K562 (cell line): ENCODE measurements at regions not wholly inside any gene's neighbourhood (a gene's known extent, or its start where the extent isn't known, plus 50 kb on each side); places are given as distances from the start of the nearest gene placed in this dataset.

Experiments used
- ATAC-seq: fragments of 200-7000 bp; cut with Tn5 transposase; 3 replicates; pipeline ENCODE4 v1.9.1; 2020; ENCODE audit warnings: moderate library complexity
- BruUV-seq: library from RNA; stranded (reverse); fragments of 400-500 nt; replicated peaks from 2 replicates; lab custom pipeline; 2021; lab: Mats Ljungman, UMichigan
- CTCF ChIA-PET: fragments of 300-600 bp; formaldehyde crosslinking; extraction: SDS; loops from one replicate; lab custom pipeline; 2021; ENCODE audit warnings: low intra/inter-chr PET ratio; lab: Yijun Ruan, JAX
- POLR2A ChIA-PET: fragments of 300-600, 350-650 bp; sonication (Branson Sonifier 250); formaldehyde crosslinking; extraction: SDS; loops from one replicate; lab custom pipeline; 2021; ENCODE audit warnings: antibody characterized with exemption, inconsistent platforms; lab: Yijun Ruan, JAX
- DNase-seq, 4 experiments: peaks; one replicate each; pipeline versions ENCODE4 v3.0.0 to v3.0.0-alpha.2; 2011 to 2018; ENCODE audit warnings: low spot score in 3 of 4, mixed read lengths in 3 of 4; ENCODE audit errors: extremely low read depth in 1 of 4
- FAIRE-seq: peaks from 2 replicates; lab custom pipeline; 2011; peaks lifted over from hg19 to GRCh38; lab: Jason Lieb, UNC
- H2AFZ ChIP-seq: 2 replicates; pipeline ENCODE4 v1.6.0; 2011; ENCODE audit warnings: low read depth, low read length, control low read depth, inconsistent platforms
- H3K27ac ChIP-seq: fragments of 200-600 bp; 3 replicates; pipeline ENCODE4 v1.8.0; 2011; ENCODE audit warnings: low read depth, mild to moderate bottlenecking, control low read depth, inconsistent platforms, low read length, moderate library complexity, mixed read lengths; ENCODE audit errors: extremely low read depth
- H3K27me3 ChIP-seq, 2 experiments: fragments of 300-600 bp in 1 of 2; 2 replicates in 1 of 2; 3 replicates in 1 of 2; pipeline versions ENCODE4 v1.6.0 to v1.8.0; 2011; ENCODE audit warnings: inconsistent platforms in 2 of 2, low read length in 2 of 2, mild to moderate bottlenecking in 1 of 2, mixed read lengths in 1 of 2, moderate library complexity in 1 of 2; ENCODE audit not compliant: control insufficient read depth in 2 of 2, insufficient read depth in 2 of 2
- H3K36me3 ChIP-seq: fragments of 300-600 bp; 3 replicates; pipeline ENCODE4 v1.8.0; 2011; ENCODE audit warnings: mild to moderate bottlenecking, low read length, inconsistent platforms; ENCODE audit not compliant: control insufficient read depth, insufficient read depth
- H3K4me1 ChIP-seq, 2 experiments: fragments of 200-600 bp in 1 of 2; replicated peaks in 1 of 2; 2 replicates in 1 of 2; 3 replicates in 1 of 2; pipeline versions ENCODE4 v1.5.1 to v1.8.0; 2011; ENCODE audit warnings: inconsistent platforms in 2 of 2, low read length in 2 of 2, mild to moderate bottlenecking in 1 of 2, mixed read lengths in 1 of 2, moderate library complexity in 1 of 2; ENCODE audit not compliant: control insufficient read depth in 2 of 2, insufficient read depth in 2 of 2
- H3K4me2 ChIP-seq: 2 replicates; pipeline ENCODE4 v1.6.1; 2011; ENCODE audit warnings: low read length, control low read depth, inconsistent platforms, mixed read lengths; ENCODE audit not compliant: insufficient read depth
- H3K4me3 ChIP-seq: fragments of 200-600 bp; sonication (generic), shearing (Covaris generic); 2 replicates; pipeline ENCODE4 v1.5.1; 2016; ENCODE audit warnings: control low read depth, inconsistent platforms
- H3K79me2 ChIP-seq: fragments of 200-600 bp; 3 replicates; pipeline ENCODE4 v1.8.0; 2011; ENCODE audit warnings: low read length, inconsistent platforms; ENCODE audit not compliant: control insufficient read depth, insufficient read depth
- H3K9ac ChIP-seq, 2 experiments: 2 replicates each; pipeline versions ENCODE4 v1.6.0 to v1.6.1; 2011; ENCODE audit warnings: low read depth in 2 of 2, low read length in 2 of 2, control low read depth in 1 of 2, inconsistent platforms in 1 of 2, mild to moderate bottlenecking in 1 of 2, mixed read lengths in 1 of 2; ENCODE audit not compliant: insufficient read depth in 1 of 2
- H3K9me1 ChIP-seq: one replicate; pipeline ENCODE4 v1.6.0; 2011; ENCODE audit warnings: inconsistent platforms, mild to moderate bottlenecking, low read length, moderate library complexity; ENCODE audit not compliant: control insufficient read depth, insufficient read depth
- H3K9me3 ChIP-seq: replicated peaks from 2 replicates; pipeline ENCODE4 v1.5.1; 2011; ENCODE audit warnings: low read depth, low read length, inconsistent platforms; ENCODE audit not compliant: control insufficient read depth, insufficient read depth
- H4K20me1 ChIP-seq: replicated peaks from 2 replicates; pipeline ENCODE4 v1.6.1; 2011; ENCODE audit warnings: low read length, inconsistent platforms, mixed read lengths; ENCODE audit not compliant: control insufficient read depth, insufficient read depth
- GATAD2B ChIP-seq: fragments of 450-650 bp; IDR thresholded peaks from 2 replicates; pipeline ENCODE4 v1.6.1; 2017; ENCODE audit warnings: mild to moderate bottlenecking, borderline replicate concordance
- HBP1 ChIP-seq: fragments of 450-650 bp; formaldehyde crosslinking; IDR thresholded peaks from 2 replicates; pipeline ENCODE4 v1.4.0; 2022; ENCODE audit warnings: missing genetic modification characterization
- LCOR ChIP-seq: sonication (generic); formaldehyde crosslinking; IDR thresholded peaks from 2 replicates; pipeline ENCODE4 v1.8.0; 2022; ENCODE audit warnings: mild to moderate bottlenecking, missing genetic modification reagents
- MAFF ChIP-seq: IDR thresholded peaks from 2 replicates; pipeline ENCODE4 v1.6.1; 2012; ENCODE audit warnings: low read length, improper control_type of control experiment
- MTF1 ChIP-seq: fragments of 250-450 bp; sonication (Bioruptor Pico); IDR thresholded peaks from 2 replicates; pipeline ENCODE4 v1.9.0; 2021; ENCODE audit warnings: moderate library complexity, mild to moderate bottlenecking, inconsistent platforms, borderline replicate concordance
- MYBL2 ChIP-seq, 2 experiments: fragments of 450-650 bp in 1 of 2; sonication (generic) in 1 of 2; formaldehyde crosslinking in 1 of 2; IDR thresholded peaks; 2 replicates each; pipeline versions ENCODE4 v1.6.1 to v1.8.1; 2017 to 2022; ENCODE audit warnings: borderline replicate concordance in 1 of 2, inconsistent platforms in 1 of 2, low read depth in 1 of 2, mild to moderate bottlenecking in 1 of 2, missing genetic modification reagents in 1 of 2, moderate library complexity in 1 of 2
- PATZ1 ChIP-seq: fragments of 250-450 bp; sonication (Bioruptor Pico); IDR thresholded peaks from 2 replicates; pipeline ENCODE4 v1.5.0; 2020; ENCODE audit warnings: mild to moderate bottlenecking, borderline replicate concordance
- PPARD ChIP-seq: fragments of 250-450 bp; sonication (Bioruptor Pico); IDR thresholded peaks from 2 replicates; pipeline ENCODE4 v1.8.0; 2022; ENCODE audit warnings: inconsistent platforms, mild to moderate bottlenecking, moderate library complexity
- ZBTB11 ChIP-seq, 3 experiments: fragments of 200-800 bp in 1 of 3; fragments of 250-450 bp in 1 of 3; fragments of 450-650 bp in 1 of 3; sonication (Bioruptor Pico) in 1 of 3; sonication (Bioruptor generic) in 1 of 3; formaldehyde crosslinking in 1 of 3; IDR thresholded peaks; 2 replicates each; pipeline versions ENCODE4 v1.6.1 to v1.8.0; 2016 to 2022; ENCODE audit warnings: mild to moderate bottlenecking in 2 of 3, missing genetic modification characterization in 2 of 3, missing compliant biosample characterization in 1 of 3, moderate library complexity in 1 of 3
- ZNF140 ChIP-seq: fragments of 250-450 bp; sonication (Bioruptor Pico); IDR thresholded peaks from 2 replicates; pipeline ENCODE4 v1.8.0; 2021; ENCODE audit warnings: moderate library complexity, mild to moderate bottlenecking, inconsistent platforms
- ZNF511 ChIP-seq: sonication (generic); formaldehyde crosslinking; IDR thresholded peaks from 2 replicates; pipeline ENCODE4 v1.8.0; 2022; ENCODE audit warnings: mild to moderate bottlenecking, missing genetic modification reagents
- WGBS: fragments of 100-300 bp; shearing (Covaris generic); methylation state at CpG from one replicate; pipeline ENCODE4 v1.1.6; 2016; ENCODE audit warnings: low coverage, mixed read lengths; ENCODE audit not compliant: insufficient coverage; ENCODE audit errors: missing lambda C conversion rate; 5-methylcytosine and 5-hydroxymethylcytosine counted together
- in situ Hi-C: fragments of 300-500 bp; cut with MboI; formaldehyde crosslinking; loops from 4 replicates; pipeline ENCODE4 v1.15.0; 2018; ENCODE audit warnings: inconsistent platforms, mixed read lengths
- intact Hi-C: fragments of 100-400 bp; cut with micrococcal nuclease; formaldehyde crosslinking; loops from 2 replicates; pipeline ENCODE4 v1.14.2; 2022

- TF ChIP-seq HBP1 (CRISPR knock-in tag): no peak
These were observed 182.7 kb downstream of the TMX1 start (continued) for GRCh38 chr14:51422704-51423103.

- Histone ChIP-seq H3K4me2 (no peak overlapping the region), H3K9me3 (no peaks in the 10 kb centered on the region), H3K27me3 (no peaks in the 10 kb centered on the region), H3K9ac (no peak overlapping the region), H3K79me2 (no peaks in the 10 kb centered on the region), H2AFZ (no peak overlapping the region), H3K4me1 (no peaks in the 10 kb centered on the region), H3K9me1 (no peaks in the 10 kb centered on the region), H3K4me3 (no peak overlapping the region), H3K36me3 (no peaks in the 10 kb centered on the region), H3K27ac (no peak overlapping the region), H4K20me1 (no peaks in the 10 kb centered on the region)
- TF ChIP-seq LCOR (no peak), MYBL2 (IDR thresholded peaks at IDR 0.05; ENCODE audit: low read depth) (no peak), MYBL2 (CRISPR knock-in tag; IDR thresholded peaks at IDR 0.05; ENCODE audit: borderline replicate concordance) (no peak), PPARD (no peak), MTF1 (no peak), MAFF (no peak), ZNF140 (no peak), ZNF511 (no peak), PATZ1 (CRISPR knock-in tag) (no peak), GATAD2B (no peak), ZBTB11 (CRISPR knock-in tag; IDR thresholded peaks at IDR 0.05) (no peak)
- DNase-seq (no peak), FAIRE-seq (no peak), ATAC-seq (no peak)
- ChIA-PET POLR2A (no interaction called here), CTCF (no interaction called here)
- no TSS peak for BruUV-seq
- WGBS: 2% methylated on average over 3 of the region's 3 CpGs
- in situ Hi-C loops (no loop called here), intact Hi-C loops (no loop called here)
These were observed 184.0 kb downstream of the TMX1 start for GRCh38 chr14:51424041-51424440.
